DOHH2 (cell line): ENCODE measurements at regions not wholly inside any gene's neighbourhood (a gene's known extent, or its start where the extent isn't known, plus 50 kb on each side); places are given as distances from the start of the nearest gene placed in this dataset.
"Not testable (repeated sequence)": the region's sequence is repeated elsewhere in the genome, so short reads cannot be mapped to it uniquely, and the experiment has no call there.

Experiments used
- H3F3A ChIP-seq: fragments of 200-600 bp; sonication (generic), shearing (Covaris generic); 2 replicates; pipeline ENCODE4 v1.6.0; 2016; ENCODE audit warnings: antibody characterized with exemption, mild to moderate bottlenecking; ENCODE audit not compliant: control insufficient read depth, insufficient read depth
- H3K27ac ChIP-seq: fragments of 200-600 bp; sonication (generic); 2 replicates; pipeline ENCODE4 v1.5.1; 2014; ENCODE audit warnings: low read depth, mild to moderate bottlenecking, low read length, moderate library complexity
- H3K27me3 ChIP-seq: fragments of 200-600 bp; sonication (generic); 2 replicates; pipeline ENCODE4 v1.6.1; 2014; ENCODE audit warnings: mild to moderate bottlenecking, low read length, mixed read lengths; ENCODE audit not compliant: control insufficient read depth
- H3K36me3 ChIP-seq: fragments of 200-600 bp; sonication (generic); 2 replicates; pipeline ENCODE4 v1.6.1; 2014; ENCODE audit warnings: mild to moderate bottlenecking, low read length, moderate library complexity, mixed read lengths; ENCODE audit not compliant: control insufficient read depth
- H3K4me1 ChIP-seq: fragments of 200-600 bp; sonication (generic); 2 replicates; pipeline ENCODE4 v1.6.1; 2014; ENCODE audit warnings: mild to moderate bottlenecking, low read length, mixed read lengths; ENCODE audit not compliant: control insufficient read depth
- H3K4me2 ChIP-seq: fragments of 200-600 bp; sonication (generic); 2 replicates; pipeline ENCODE4 v1.6.0; 2014; ENCODE audit warnings: mild to moderate bottlenecking, low read length, moderate library complexity
- H3K4me3 ChIP-seq: fragments of 200-600 bp; sonication (generic); 2 replicates; pipeline ENCODE4 v1.5.1; 2014; ENCODE audit warnings: mild to moderate bottlenecking, low read length, mixed read lengths
- H3K79me2 ChIP-seq: fragments of 200-600 bp; sonication (generic); 2 replicates; pipeline ENCODE4 v1.6.1; 2014; ENCODE audit warnings: mild to moderate bottlenecking, low read length, mixed read lengths; ENCODE audit not compliant: control insufficient read depth
- H3K9me2 ChIP-seq: fragments of 200-600 bp; sonication (generic); replicated peaks from 2 replicates; pipeline ENCODE4 v1.6.1; 2014; ENCODE audit warnings: mild to moderate bottlenecking, low read length, mixed read lengths; ENCODE audit not compliant: control insufficient read depth
- H3K9me3 ChIP-seq: fragments of 200-600 bp; sonication (generic); 2 replicates; pipeline ENCODE4 v1.6.1; 2014; ENCODE audit warnings: antibody characterized with exemption, low read length, mixed read lengths; ENCODE audit not compliant: control insufficient read depth, insufficient read depth
- H4K20me1 ChIP-seq: fragments of 200-600 bp; sonication (generic); 2 replicates; pipeline ENCODE4 v1.6.0; 2014; ENCODE audit warnings: low read depth, mild to moderate bottlenecking, antibody characterized with exemption, low read length, moderate library complexity; ENCODE audit not compliant: control insufficient read depth, insufficient read depth
- CTCF ChIP-seq: fragments of 200-600 bp; sonication (generic); IDR thresholded peaks from one replicate; pipeline ENCODE4 v1.5.1; 2014; ENCODE audit warnings: antibody characterized with exemption, mild to moderate bottlenecking, low read depth, low read length; ENCODE audit not compliant: poor library complexity, severe bottlenecking
- EZH2phosphoT487 ChIP-seq: fragments of 200-600 bp; sonication (generic); IDR thresholded peaks from 2 replicates; pipeline ENCODE4 v1.6.1; 2017; ENCODE audit warnings: borderline replicate concordance, mild to moderate bottlenecking, antibody characterized with exemption, low read length, moderate library complexity, mixed read lengths

- no peaks in the 10 kb centered on the region for H4K20me1 ChIP-seq
- H3F3A ChIP-seq: no peaks in the 10 kb centered on the region
- H3K9me3 ChIP-seq: no peaks in the 10 kb centered on the region
- no peaks in the 10 kb centered on the region for H3K36me3 ChIP-seq
- H3K4me1 ChIP-seq: no peaks in the 10 kb centered on the region
- H3K9me2 ChIP-seq: no peaks in the 10 kb centered on the region
- H3K4me3 ChIP-seq: no peak overlapping the region
- no peaks in the 10 kb centered on the region for H3K79me2 ChIP-seq
- H3K27ac ChIP-seq: no peak overlapping the region
- no peaks in the 10 kb centered on the region for H3K27me3 ChIP-seq
- no peak overlapping the region for H3K4me2 ChIP-seq
- TF ChIP-seq CTCF: no peak
- TF ChIP-seq EZH2phosphoT487: no peak
Observed at GRCh38 chr10:70985824-70986622, 97.7 kb upstream of the PCBD1 start.

- TF ChIP-seq CTCF: no peak
- no peaks in the 10 kb centered on the region for H3K36me3 ChIP-seq
- H3K4me2 ChIP-seq: no peak overlapping the region
- no peak overlapping the region for H3K27ac ChIP-seq
- H3K9me2 ChIP-seq: no peaks in the 10 kb centered on the region
- H3F3A ChIP-seq: no peaks in the 10 kb centered on the region
- H3K27me3 ChIP-seq: no peaks in the 10 kb centered on the region
- H3K79me2 ChIP-seq: no peaks in the 10 kb centered on the region
- no peak overlapping the region for H3K4me3 ChIP-seq
- no peaks in the 10 kb centered on the region for H3K4me1 ChIP-seq
- H3K9me3 ChIP-seq: no peaks in the 10 kb centered on the region
- H4K20me1 ChIP-seq: no peaks in the 10 kb centered on the region
Observed at GRCh38 chr10:70986623-70986950, 98.2 kb upstream of the PCBD1 start.

GRCh38 chr10:70987396-70988130 is 99.2 kb upstream of the PCBD1 start:
- Histone ChIP-seq H3K27ac (no peak overlapping the region), H3K4me2 (no peak overlapping the region), H3K79me2 (no peaks in the 10 kb centered on the region), H3K4me3 (no peak overlapping the region), H3K9me2 (no peaks in the 10 kb centered on the region), H3F3A (no peaks in the 10 kb centered on the region), H3K36me3 (no peaks in the 10 kb centered on the region), H3K27me3 (no peaks in the 10 kb centered on the region), H3K4me1 (no peaks in the 10 kb centered on the region), H4K20me1 (no peaks in the 10 kb centered on the region), H3K9me3 (no peaks in the 10 kb centered on the region)
- TF ChIP-seq EZH2phosphoT487 (no peak), CTCF (no peak)

- H3K27me3 ChIP-seq, H3F3A ChIP-seq, H3K36me3 ChIP-seq, H3K27ac ChIP-seq, H3K4me1 ChIP-seq, H3K9me3 ChIP-seq, H4K20me1 ChIP-seq, H3K4me3 ChIP-seq, H3K9me2 ChIP-seq, H3K4me2 ChIP-seq, H3K79me2 ChIP-seq: not testable (repeated sequence)
Observed at GRCh38 chr10:70990156-70990555, 101.8 kb upstream of the PCBD1 start.
